Gastrocnemius medialis (tissue), 4 donors: ENCODE measurements at regions not wholly inside any gene's neighbourhood (a gene's known extent, or its start where the extent isn't known, plus 50 kb on each side); places are given as distances from the start of the nearest gene placed in this dataset.
"Not testable (repeated sequence)": the region's sequence is repeated elsewhere in the genome, so short reads cannot be mapped to it uniquely, and the experiment has no call there.

Source experiments
- ATAC-seq, 2 donors: fragments of 150-250 bp; one replicate each; pipeline ENCODE4 v1.9.1; 2016
- DNase-seq, 2 donors: peaks; one replicate each; pipeline ENCODE4 v3.0.0-alpha.2; 2019
- H3K27ac ChIP-seq, 4 donors: fragments of 200-600 bp; sonication (generic); 1 replicate in 1 of 4; 2 replicates in 3 of 4; pipeline ENCODE4 v1.5.1; 2016 to 2018; ENCODE audit warnings: mild to moderate bottlenecking in 2 of 4, moderate library complexity in 1 of 4
- H3K27me3 ChIP-seq, 3 donors: fragments of 200-600 bp; sonication (generic) in 2 of 3; 1 replicate in 1 of 3; 2 replicates in 2 of 3; pipeline versions ENCODE4 v1.5.1 to v1.6.0; 2016 to 2019; ENCODE audit warnings: mild to moderate bottlenecking in 1 of 3, moderate library complexity in 1 of 3
- H3K36me3 ChIP-seq, 2 donors: fragments of 200-600 bp; sonication (generic) in 1 of 2; one replicate each; pipeline ENCODE4 v1.5.1; 2017 to 2018
- H3K4me1 ChIP-seq, 2 donors: fragments of 200-600 bp; sonication (generic) in 1 of 2; one replicate each; pipeline ENCODE4 v1.5.1; 2016 to 2017; ENCODE audit warnings: mild to moderate bottlenecking in 2 of 2
- H3K4me3 ChIP-seq, 4 donors: fragments of 200-600 bp; sonication (generic) in 3 of 4; 1 replicate in 1 of 4; 2 replicates in 3 of 4; pipeline ENCODE4 v1.5.1; 2016 to 2019; ENCODE audit warnings: mild to moderate bottlenecking in 2 of 4
- H3K9me3 ChIP-seq, 3 donors: fragments of 200-600 bp; sonication (generic) in 2 of 3; 1 replicate in 1 of 3; 2 replicates in 2 of 3; pipeline ENCODE4 v1.5.1; 2016 to 2019
- CTCF ChIP-seq, 5 experiments: fragments of 450-650 bp in 3 of 5; fragments of 200-600 bp in 2 of 5; sonication (generic) in 2 of 5; IDR thresholded peaks in 4 of 5; conservative IDR thresholded peaks in 1 of 5; 1 replicate in 4 of 5; 2 replicates in 1 of 5; pipeline ENCODE4 v1.5.1; 2016 to 2019; ENCODE audit warnings: antibody characterized with exemption in 5 of 5, mild to moderate bottlenecking in 3 of 5, moderate library complexity in 3 of 5
- POLR2A ChIP-seq, 2 donors: fragments of 450-650 bp; IDR thresholded peaks; one replicate each; pipeline ENCODE4 v1.6.1; 2017; ENCODE audit warnings: antibody characterized with exemption in 2 of 2, mild to moderate bottlenecking in 2 of 2, moderate library complexity in 2 of 2
- in situ Hi-C, 4 donors: fragments of 200-750 bp; cut with MboI; loops; one replicate each; pipeline versions ENCODE4 v1.15.0 to v1.8.0; 2017; ENCODE audit warnings: low sequenced_read_pairs in 4 of 4
- intact Hi-C: fragments of 100-400 bp; cut with DNase I; formaldehyde crosslinking; loops from one replicate; pipeline ENCODE4 v1.15.1; 2023; ENCODE audit warnings: low total_unique reads

DNA sequence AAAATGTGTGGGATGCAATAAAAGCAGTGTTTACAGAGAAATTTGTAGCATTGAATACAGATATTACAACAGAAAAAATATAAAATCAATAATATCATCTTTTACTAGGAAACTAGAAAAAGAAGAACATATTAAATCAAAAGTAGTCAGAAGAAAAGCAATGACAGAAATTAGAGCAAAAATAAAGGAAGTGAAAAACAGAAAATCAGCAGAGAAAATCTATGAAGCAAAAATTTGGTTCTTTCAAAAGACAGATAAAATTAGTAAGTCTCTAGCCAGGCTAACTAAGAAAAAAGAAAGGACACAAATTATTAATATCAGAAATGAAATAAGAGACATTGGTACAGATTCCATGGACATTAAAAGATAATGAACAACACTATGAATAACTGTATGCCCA is 212.0 kb upstream of the MGAT5 start:
- in situ Hi-C loops (no loop called here), intact Hi-C loops (no loop called here)
- Histone ChIP-seq H3K9me3 (no peaks in the 10 kb centered on the region), H3K27ac (no peak overlapping the region), H3K4me3 (no peak overlapping the region), H3K36me3 (no peaks in the 10 kb centered on the region), H3K4me1 (no peaks in the 10 kb centered on the region), H3K27me3 (no peaks in the 10 kb centered on the region)
- TF ChIP-seq POLR2A (IDR thresholded peaks at IDR 0.05) (no peak), CTCF (IDR thresholded peaks at IDR 0.05 in 4 of 5, conservative IDR thresholded peaks at IDR 0.05 in 1 of 5) (no peak)
- ATAC-seq (no peak), DNase-seq (no peak)

GRCh38 chr2:134043028-134043427 is 210.8 kb upstream of the MGAT5 start:
- ATAC-seq, DNase-seq, H3K4me1 ChIP-seq, intact Hi-C loops, H3K36me3 ChIP-seq, H3K4me3 ChIP-seq, H3K9me3 ChIP-seq, H3K27me3 ChIP-seq, H3K27ac ChIP-seq, in situ Hi-C loops: not testable (repeated sequence)

DNA sequence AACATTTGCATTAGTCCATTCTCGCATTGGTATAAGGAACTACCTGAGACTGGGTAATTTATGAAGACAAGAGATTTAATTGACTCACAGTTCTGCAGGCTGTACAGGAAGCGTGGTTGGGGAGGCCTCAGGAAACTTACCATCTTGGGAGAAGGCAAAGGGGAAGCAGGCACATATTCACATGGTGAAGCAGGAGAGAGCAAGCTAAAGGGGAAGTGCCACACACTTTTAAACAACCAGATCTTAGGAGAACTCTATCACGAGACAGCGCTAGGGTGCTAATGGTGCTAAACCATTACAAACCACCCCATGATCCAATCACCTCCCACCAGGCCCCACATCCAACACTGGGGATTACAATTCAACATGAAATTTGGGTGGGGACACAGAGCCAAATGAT is 201.7 kb upstream of the MGAT5 start:
- Histone ChIP-seq H3K27me3 (no peaks in the 10 kb centered on the region), H3K4me1 (no peaks in the 10 kb centered on the region), H3K36me3 (no peaks in the 10 kb centered on the region), H3K4me3 (no peak overlapping the region), H3K27ac (no peak overlapping the region), H3K9me3 (peaks cover 0 to 3% (median 0%) of the 10 kb centered on the region in 3 donors)
- ATAC-seq (no peak), DNase-seq (no peak)
- TF ChIP-seq CTCF (IDR thresholded peaks at IDR 0.05 in 4 of 5, conservative IDR thresholded peaks at IDR 0.05 in 1 of 5): no peak
- no peak for TF ChIP-seq POLR2A (IDR thresholded peaks at IDR 0.05)
- in situ Hi-C loops (no loop called here), intact Hi-C loops (no loop called here)

GRCh38 chr2:134056173-134056572 is 197.7 kb upstream of the MGAT5 start:
- H3K27ac ChIP-seq: no peak overlapping the region
- intact Hi-C loops (no loop called here), in situ Hi-C loops (no loop called here)
- H3K9me3 ChIP-seq: peaks cover 0 to 3% (median 0%) of the 10 kb centered on the region in 3 donors
- H3K27me3 ChIP-seq: no peaks in the 10 kb centered on the region
- DNase-seq (no peak), ATAC-seq (no peak)
- H3K4me3 ChIP-seq: no peak overlapping the region
- H3K4me1 ChIP-seq: no peaks in the 10 kb centered on the region
- H3K36me3 ChIP-seq: no peaks in the 10 kb centered on the region
- TF ChIP-seq POLR2A (IDR thresholded peaks at IDR 0.05) (no peak), CTCF (IDR thresholded peaks at IDR 0.05 in 4 of 5, conservative IDR thresholded peaks at IDR 0.05 in 1 of 5) (no peak)

DNA sequence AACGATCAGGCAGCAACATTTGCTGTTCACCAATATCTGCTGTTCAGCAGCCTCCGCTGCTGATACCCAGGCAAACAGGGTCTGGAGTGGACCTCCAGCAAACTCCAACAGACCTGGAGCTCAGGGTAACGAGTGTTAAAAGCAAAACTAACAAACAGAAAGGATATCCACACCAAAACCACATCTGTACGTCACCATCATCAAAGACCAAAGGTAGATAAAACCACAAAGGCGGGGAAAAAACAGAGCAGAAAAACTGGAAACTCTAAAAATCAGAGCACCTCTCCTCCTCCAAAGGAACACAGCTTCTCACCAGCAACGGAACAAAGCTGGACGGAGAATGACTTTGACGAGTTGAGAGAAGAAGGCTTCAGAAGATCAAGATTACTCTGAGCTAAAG is 192.8 kb upstream of the MGAT5 start:
- H3K4me1 ChIP-seq, intact Hi-C loops, H3K36me3 ChIP-seq, ATAC-seq, H3K9me3 ChIP-seq, in situ Hi-C loops, DNase-seq, H3K27me3 ChIP-seq, H3K4me3 ChIP-seq, H3K27ac ChIP-seq: not testable (repeated sequence)

- H3K4me3 ChIP-seq, H3K36me3 ChIP-seq, intact Hi-C loops, H3K27me3 ChIP-seq, H3K4me1 ChIP-seq, H3K27ac ChIP-seq, DNase-seq, H3K9me3 ChIP-seq, ATAC-seq, in situ Hi-C loops: not testable (repeated sequence)
Measured at GRCh38 chr2:134062235-134062634, 191.6 kb upstream of the MGAT5 start.

GRCh38 chr2:134063916-134064315 is 190.0 kb upstream of the MGAT5 start:
- DNase-seq, intact Hi-C loops, ATAC-seq, H3K27ac ChIP-seq, H3K4me1 ChIP-seq, H3K4me3 ChIP-seq, H3K27me3 ChIP-seq, H3K9me3 ChIP-seq, H3K36me3 ChIP-seq, in situ Hi-C loops: not testable (repeated sequence)
